ENCODE measurements at regions not wholly inside any gene's neighbourhood (a gene's known extent, or its start where the extent isn't known, plus 50 kb on each side); places are given as distances from the start of the nearest gene placed in this dataset.
A peak's percentile ranks its signal among the peaks of the same experiment; 100 is the strongest.

- peak overlapping the region in 1 of 3 experiments; percentile 76; a peak in 1 of 7 replicates for H3K27ac Mint-ChIP-seq
- H3K79me2 ChIP-seq (ENCODE audit: insufficient read depth, low read length) = no peaks in the 10 kb centered on the region
- H4K20me1 ChIP-seq (ENCODE audit: control insufficient read depth, insufficient read depth, insufficient read length) = no peaks in the 10 kb centered on the region
- no peak overlapping the region for H3K4me2 ChIP-seq (ENCODE audit: insufficient read depth, insufficient read length, low read length)
- no peak overlapping the region for H4K8ac ChIP-seq (replicated peaks; ENCODE audit: insufficient read length, low read depth, low read length)
- no peak overlapping the region for H2AFZ ChIP-seq (ENCODE audit: low read length)
- H3T11ph ChIP-seq (ENCODE audit: low read length) = no peak overlapping the region
- no peak overlapping the region for H2AK5ac ChIP-seq (ENCODE audit: insufficient read length, low read length)
- H3K79me1 ChIP-seq (ENCODE audit: insufficient read depth, low read depth, low read length, poor library complexity, severe bottlenecking) = no peaks in the 10 kb centered on the region
- no peak overlapping the region for H3K4me3 Mint-ChIP-seq
- no peak overlapping the region for H2BK20ac ChIP-seq (ENCODE audit: low read depth, low read length, poor library complexity, severe bottlenecking)
- H3K27me3 ChIP-seq (ENCODE audit: insufficient read depth, low read length) = no peaks in the 10 kb centered on the region
- no peak overlapping the region for H3K27ac ChIP-seq (ENCODE audit: insufficient read length, low read depth, low read length)
- no peaks in the 10 kb centered on the region for H3K23me2 ChIP-seq (ENCODE audit: insufficient read length, low read depth, low read length, poor library complexity, severe bottlenecking)
- no peak overlapping the region for H4K91ac ChIP-seq (ENCODE audit: insufficient read length, low read depth, low read length)
- no peak overlapping the region for H2BK120ac ChIP-seq (ENCODE audit: low read depth, low read length, poor library complexity, severe bottlenecking)
- H3K14ac ChIP-seq (ENCODE audit: insufficient read depth, low read length) = no peak overlapping the region
- no peak overlapping the region for H2BK12ac ChIP-seq (ENCODE audit: insufficient read length, low read depth, low read length)
- no peak overlapping the region for H3K4ac ChIP-seq (ENCODE audit: low read depth, low read length)
- H3K9me3 Mint-ChIP-seq = peaks cover 0 to 7% of the 10 kb centered on the region in 2 experiments; a peak in 2 of 5 replicates
- H3K4me1 Mint-ChIP-seq = peaks cover 9 to 13% of the 10 kb centered on the region in 2 experiments; a peak in 3 of 4 replicates
- H3K36me3 Mint-ChIP-seq (ENCODE audit: insufficient read depth in 1 of 3, low read depth in 3 of 3) = peaks cover 16 to 17% (median 17%) of the 10 kb centered on the region in 3 experiments
- H3K4me1 ChIP-seq (ENCODE audit: insufficient read depth, low read length) = no peaks in the 10 kb centered on the region
- no peaks in the 10 kb centered on the region for H3K27me3 Mint-ChIP-seq (ENCODE audit: low read depth)
- no peak overlapping the region for H2BK15ac ChIP-seq (ENCODE audit: low read depth, low read length)
- no peaks in the 10 kb centered on the region for H3K9me3 ChIP-seq (ENCODE audit: control insufficient read depth, low read depth, low read length)
- H3K56ac ChIP-seq (ENCODE audit: insufficient read length, low read depth, low read length) = no peak overlapping the region
- no peak overlapping the region for H3K18ac ChIP-seq (ENCODE audit: insufficient read length, low read depth, low read length)
- no peak for DNase-seq
- H4K5ac ChIP-seq (ENCODE audit: insufficient read length, low read depth, low read length) = no peak overlapping the region
- no peak for TF ChIP-seq CTCF (conservative IDR thresholded peaks at IDR 0.05)
- H3K23ac ChIP-seq (ENCODE audit: insufficient read length, low read depth, low read length) = no peak overlapping the region
- no peak overlapping the region for H2BK5ac ChIP-seq (ENCODE audit: insufficient read length, low read length)
- no peak overlapping the region for H3K9ac ChIP-seq (ENCODE audit: extremely low read depth, insufficient read length, low read length)
Measured at GRCh38 chrX:74230094-74230493, 73.9 kb upstream of the ZCCHC13 start.

All from H9 (cell line).